ENCODE measurements at regions not wholly inside any gene's neighbourhood (a gene's known extent, or its start where the extent isn't known, plus 50 kb on each side); places are given as distances from the start of the nearest gene placed in this dataset.

DNA sequence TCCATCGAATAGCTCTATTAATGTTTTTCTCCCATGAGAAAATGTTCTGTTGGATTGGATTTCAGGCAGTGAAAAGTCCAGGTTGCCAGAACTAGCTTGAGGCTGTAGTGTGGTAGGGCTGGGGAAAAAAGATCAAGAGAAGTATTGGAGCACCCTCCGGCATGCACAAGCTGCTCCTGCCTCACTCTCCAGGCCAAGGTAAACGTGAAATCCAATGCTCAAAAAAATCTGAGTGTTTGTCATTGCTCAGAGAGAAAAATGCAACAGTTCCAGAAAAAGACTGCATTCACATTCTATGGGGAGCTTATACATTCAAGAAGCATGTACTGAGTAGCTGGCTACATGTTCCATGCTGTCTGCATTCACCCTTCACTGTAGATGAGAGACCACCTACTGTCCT, 680.9 kb upstream of the TBX3 start:
- Histone ChIP-seq H4K20me1 (no peaks in the 10 kb centered on the region), H3K9ac (no peak overlapping the region), H3K27ac (no peak overlapping the region), H3K36me3 (no peaks in the 10 kb centered on the region), H3K4me2 (no peak overlapping the region), H3K4me1 (no peaks in the 10 kb centered on the region), H3K4me3 (no peak overlapping the region), H3K27me3 (no peaks in the 10 kb centered on the region), H3K9me3 (no peaks in the 10 kb centered on the region)
- TF ChIP-seq Cebpa-rat (IDR thresholded peaks at IDR 0.05): no peak

DNA sequence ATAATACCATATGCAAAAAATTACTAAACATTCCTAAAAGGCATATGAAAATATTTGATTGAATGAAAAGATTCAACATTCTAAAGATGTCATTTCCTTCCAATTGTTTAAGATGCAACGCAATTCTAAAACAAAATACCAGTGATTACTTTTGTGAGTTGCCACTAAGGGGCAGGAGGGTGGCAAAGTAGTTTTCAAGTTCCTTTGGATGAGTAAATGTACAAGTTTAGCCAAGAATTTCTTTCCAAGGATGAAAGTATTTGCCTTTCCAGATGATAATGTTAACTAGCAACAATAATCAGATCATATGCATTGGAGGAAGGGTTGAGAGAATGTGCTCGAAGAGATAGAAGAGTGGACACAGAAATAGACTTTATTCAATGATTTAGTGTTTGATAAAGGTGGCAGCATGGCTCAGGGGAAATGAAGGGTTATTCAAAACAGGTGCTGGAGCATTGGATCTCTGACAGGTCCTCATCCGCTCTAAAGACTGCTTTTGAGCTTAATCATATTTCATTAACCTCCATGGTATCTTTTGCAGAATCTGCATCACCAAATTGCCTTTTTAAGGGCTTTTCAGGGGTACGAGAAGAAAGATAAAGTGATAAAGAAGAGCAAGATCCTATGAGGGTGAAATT, 678.5 kb upstream of the TBX3 start:
- Histone ChIP-seq H3K9ac (no peak overlapping the region), H3K4me1 (no peaks in the 10 kb centered on the region), H3K9me3 (no peaks in the 10 kb centered on the region), H4K20me1 (no peaks in the 10 kb centered on the region), H3K27me3 (no peaks in the 10 kb centered on the region), H3K4me2 (no peak overlapping the region), H3K27ac (no peak overlapping the region), H3K36me3 (no peaks in the 10 kb centered on the region), H3K4me3 (no peak overlapping the region)
- TF ChIP-seq Cebpa-rat (IDR thresholded peaks at IDR 0.05): no peak

DNA sequence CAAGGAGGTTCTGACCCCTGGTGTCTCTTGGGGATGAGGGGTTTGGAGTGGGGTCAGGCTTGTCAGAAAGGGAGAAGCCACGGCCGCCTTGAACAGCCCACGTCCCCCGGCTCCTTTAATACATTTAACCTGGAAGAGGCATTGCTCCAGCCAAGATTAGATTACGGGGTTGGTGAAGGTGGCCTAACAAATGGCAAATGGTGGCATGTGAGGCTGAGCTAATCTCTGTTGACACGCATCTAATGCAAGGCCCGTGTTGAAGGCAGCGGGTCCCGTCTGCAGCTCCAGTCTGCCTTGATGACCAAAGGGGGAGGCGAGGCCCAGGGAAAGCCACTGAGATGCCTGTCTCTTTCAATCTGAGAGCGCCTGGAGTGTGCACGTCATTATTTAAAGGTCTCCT, 673.7 kb upstream of the TBX3 start:
- no peak overlapping the region for H3K4me2 ChIP-seq

DNA sequence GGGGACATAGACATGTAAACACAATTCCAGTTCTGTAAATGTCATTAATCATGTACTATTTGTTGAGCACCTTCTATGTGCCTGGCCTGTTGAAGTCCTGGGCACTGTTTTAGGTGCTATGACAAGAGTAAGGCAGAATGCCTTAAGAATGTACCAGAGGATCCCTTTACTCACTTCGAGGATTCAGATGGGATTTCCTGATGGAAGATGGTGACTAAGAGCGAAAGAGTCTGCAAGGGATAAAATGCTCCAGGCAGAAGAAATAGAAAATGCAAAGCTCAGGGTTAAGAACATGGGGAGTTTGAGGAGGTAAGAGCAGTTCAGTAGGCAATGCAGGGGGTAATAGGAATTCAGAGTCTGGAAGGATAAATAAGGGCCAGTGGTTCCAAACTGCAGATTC, 671.3 kb upstream of the TBX3 start:
- Histone ChIP-seq H3K4me2 (no peak overlapping the region), H3K4me1 (no peaks in the 10 kb centered on the region), H3K27me3 (no peaks in the 10 kb centered on the region), H3K9ac (no peak overlapping the region), H3K27ac (no peak overlapping the region), H3K4me3 (no peak overlapping the region), H3K9me3 (no peaks in the 10 kb centered on the region), H3K36me3 (no peaks in the 10 kb centered on the region), H4K20me1 (no peaks in the 10 kb centered on the region)
- TF ChIP-seq Cebpa-rat (IDR thresholded peaks at IDR 0.05): no peak

More for the DNA sequence above, 673.7 kb upstream of the TBX3 start:
- Histone ChIP-seq H4K20me1 (no peaks in the 10 kb centered on the region), H3K36me3 (no peaks in the 10 kb centered on the region), H3K9ac (no peak overlapping the region), H3K27me3 (no peaks in the 10 kb centered on the region), H3K9me3 (no peaks in the 10 kb centered on the region), H3K4me1 (no peaks in the 10 kb centered on the region), H3K4me3 (no peak overlapping the region), H3K27ac (no peak overlapping the region)
- TF ChIP-seq Cebpa-rat (IDR thresholded peaks at IDR 0.05): no peak

DNA sequence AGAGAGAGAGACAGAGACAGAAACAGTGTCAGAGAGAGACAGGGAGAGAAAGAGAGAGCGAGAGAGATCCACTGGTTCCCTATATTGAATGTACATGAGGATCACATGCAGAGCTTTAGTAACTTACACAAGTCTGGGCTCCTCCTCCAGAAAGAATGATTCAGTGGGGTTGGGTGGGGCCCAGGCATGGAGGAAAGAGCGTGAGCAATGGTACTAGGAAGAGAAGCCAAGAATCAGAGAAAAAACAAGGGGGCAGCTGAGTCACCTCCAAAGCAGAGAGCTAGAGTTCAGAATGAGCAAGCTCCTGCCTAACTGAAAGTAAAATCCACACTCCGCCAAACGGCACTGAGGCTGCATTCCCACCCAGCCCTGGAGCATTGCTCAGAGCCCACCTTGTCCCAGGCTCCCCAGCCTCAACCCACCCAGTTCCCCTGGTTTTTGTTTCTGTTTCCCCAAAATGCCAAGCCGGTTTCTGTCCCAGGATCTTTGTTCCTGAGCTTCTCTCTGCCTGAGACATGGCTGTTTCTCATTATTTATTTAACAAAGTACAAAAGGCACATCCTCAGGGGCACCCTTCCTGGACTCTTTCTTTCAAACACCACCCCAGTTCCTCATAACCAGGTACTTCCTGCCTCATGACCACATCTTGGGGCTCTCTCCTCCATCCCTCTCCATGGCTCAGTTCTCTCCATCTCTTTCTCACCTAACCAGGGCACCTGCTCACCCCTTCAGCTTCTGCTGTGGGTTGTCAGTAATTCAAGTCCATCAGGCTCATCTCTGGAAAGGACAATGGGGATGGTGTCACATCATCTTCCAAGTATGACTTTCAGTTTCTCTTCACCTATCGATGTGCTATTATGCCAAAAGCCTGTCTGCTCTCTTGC, 670.3 kb upstream of the TBX3 start:
- no peak overlapping the region for H3K9ac ChIP-seq
- no peaks in the 10 kb centered on the region for H3K9me3 ChIP-seq
- H3K36me3 ChIP-seq: no peaks in the 10 kb centered on the region
- H3K4me1 ChIP-seq: no peaks in the 10 kb centered on the region
- no peak overlapping the region for H3K27ac ChIP-seq
- H4K20me1 ChIP-seq: no peaks in the 10 kb centered on the region
- no peaks in the 10 kb centered on the region for H3K27me3 ChIP-seq
- H3K4me2 ChIP-seq: no peak overlapping the region
- no peak overlapping the region for H3K4me3 ChIP-seq
- TF ChIP-seq Cebpa-rat (IDR thresholded peaks at IDR 0.05): no peak

DNA sequence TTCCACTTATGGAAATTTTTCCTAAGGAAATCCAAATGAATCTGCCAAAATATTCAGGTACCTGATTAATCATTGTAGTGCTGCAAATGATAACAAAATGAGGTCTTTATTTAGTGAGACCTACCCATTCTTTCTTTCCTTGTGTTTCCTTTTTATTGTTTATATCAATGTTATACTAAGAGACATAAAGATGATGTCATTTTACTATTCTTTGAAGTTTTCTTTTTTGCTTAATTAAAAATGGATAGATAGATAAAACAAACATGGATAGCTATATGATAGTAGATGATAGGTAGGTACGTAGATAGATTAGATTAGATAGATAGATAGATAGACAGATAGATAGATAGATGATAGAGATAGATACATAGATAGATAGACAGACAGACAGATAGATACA, 669.5 kb upstream of the TBX3 start:
- H3K27me3 ChIP-seq: no peaks in the 10 kb centered on the region
- H3K9me3 ChIP-seq: no peaks in the 10 kb centered on the region
- no peaks in the 10 kb centered on the region for H3K4me1 ChIP-seq
- H3K9ac ChIP-seq: no peak overlapping the region
- H3K4me2 ChIP-seq: no peak overlapping the region
- no peak overlapping the region for H3K4me3 ChIP-seq
- no peak for TF ChIP-seq Cebpa-rat (IDR thresholded peaks at IDR 0.05)
- no peak overlapping the region for H3K27ac ChIP-seq
- no peaks in the 10 kb centered on the region for H3K36me3 ChIP-seq
- no peaks in the 10 kb centered on the region for H4K20me1 ChIP-seq

DNA sequence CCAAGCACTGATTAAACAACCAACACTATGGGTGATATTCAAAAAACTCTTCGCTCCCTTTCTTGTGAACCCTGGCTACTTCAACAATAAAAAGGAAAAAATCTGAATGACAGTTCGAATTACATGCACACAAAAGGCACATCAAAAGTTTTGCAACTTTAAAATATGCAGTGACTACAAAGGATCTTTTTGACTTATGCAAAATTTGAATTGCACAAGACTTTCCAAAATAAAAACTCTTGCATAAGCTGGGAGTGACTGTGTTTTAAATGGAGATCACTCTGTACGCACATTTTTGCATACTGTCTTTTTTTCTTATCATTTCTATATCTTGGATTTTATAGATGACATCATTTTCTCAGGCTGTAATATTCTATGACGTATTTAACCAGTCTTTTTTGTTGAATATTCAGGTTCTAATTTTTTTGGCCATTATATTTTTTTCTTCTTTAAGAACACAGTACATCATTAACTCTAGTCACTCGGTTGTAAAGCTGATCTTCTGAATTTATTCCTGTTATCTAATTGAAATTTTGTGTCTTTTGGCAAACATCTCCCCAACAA, 667.6 kb upstream of the TBX3 start:
- Histone ChIP-seq H3K4me2 (no peak overlapping the region), H3K27ac (no peak overlapping the region), H3K36me3 (no peaks in the 10 kb centered on the region), H3K27me3 (no peaks in the 10 kb centered on the region), H4K20me1 (no peaks in the 10 kb centered on the region), H3K4me1 (no peaks in the 10 kb centered on the region), H3K9me3 (no peaks in the 10 kb centered on the region), H3K9ac (no peak overlapping the region), H3K4me3 (no peak overlapping the region)
- no peak for TF ChIP-seq Cebpa-rat (IDR thresholded peaks at IDR 0.05)

DNA sequence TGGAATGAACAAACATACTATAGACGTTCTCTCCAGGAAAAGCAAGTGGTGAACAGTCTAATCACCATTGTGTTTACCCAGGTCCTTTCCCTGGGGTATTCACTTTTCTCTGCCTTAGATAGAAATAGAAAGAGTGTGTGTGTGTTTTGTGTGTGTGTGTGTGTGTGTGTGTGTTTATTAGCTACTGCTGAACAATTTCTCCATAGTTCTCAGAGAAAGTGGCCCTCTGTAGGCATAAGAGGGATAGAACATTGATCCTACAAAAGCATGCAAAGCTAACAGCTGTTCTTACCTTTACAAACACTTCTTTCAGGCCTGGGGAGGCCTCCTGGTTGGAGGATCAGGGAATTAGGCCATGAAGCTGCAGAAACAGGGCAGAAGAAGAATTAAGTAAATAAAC, 665.7 kb upstream of the TBX3 start:
- no peak overlapping the region for H3K9ac ChIP-seq
- no peaks in the 10 kb centered on the region for H3K36me3 ChIP-seq
- H3K27ac ChIP-seq: no peak overlapping the region
- no peaks in the 10 kb centered on the region for H3K9me3 ChIP-seq
- H4K20me1 ChIP-seq: no peaks in the 10 kb centered on the region
- H3K27me3 ChIP-seq: no peaks in the 10 kb centered on the region
- no peaks in the 10 kb centered on the region for H3K4me1 ChIP-seq
- no peak overlapping the region for H3K4me2 ChIP-seq
- TF ChIP-seq Cebpa-rat (IDR thresholded peaks at IDR 0.05): no peak
- no peak overlapping the region for H3K4me3 ChIP-seq

DNA sequence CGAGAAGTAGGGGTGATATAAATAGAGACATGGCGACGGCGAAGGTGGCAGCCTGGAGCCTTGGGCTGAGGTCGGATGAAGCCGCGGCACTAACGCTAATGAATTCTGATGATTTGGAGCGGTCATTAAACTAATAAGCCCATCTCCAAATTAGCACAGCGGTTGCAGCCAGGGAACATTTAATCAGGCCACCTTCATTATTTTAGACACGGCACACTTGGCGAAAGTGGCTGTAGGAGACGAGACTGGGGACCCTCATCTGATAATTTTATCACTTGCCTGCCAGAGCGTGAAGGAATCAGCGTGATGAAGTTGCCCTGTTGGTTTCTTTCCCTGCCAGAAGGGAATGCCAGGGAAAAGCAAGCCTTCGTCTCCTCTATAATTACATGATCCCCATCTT, 664.3 kb upstream of the TBX3 start:
- no peak for TF ChIP-seq Cebpa-rat (IDR thresholded peaks at IDR 0.05)
- no peak overlapping the region for H3K4me2 ChIP-seq
- no peaks in the 10 kb centered on the region for H3K9me3 ChIP-seq
- H3K4me1 ChIP-seq: no peaks in the 10 kb centered on the region
- no peak overlapping the region for H3K9ac ChIP-seq
- no peak overlapping the region for H3K27ac ChIP-seq
- H3K27me3 ChIP-seq: no peaks in the 10 kb centered on the region
- H3K4me3 ChIP-seq: no peak overlapping the region
- H3K36me3 ChIP-seq: no peaks in the 10 kb centered on the region
- H4K20me1 ChIP-seq: no peaks in the 10 kb centered on the region

DNA sequence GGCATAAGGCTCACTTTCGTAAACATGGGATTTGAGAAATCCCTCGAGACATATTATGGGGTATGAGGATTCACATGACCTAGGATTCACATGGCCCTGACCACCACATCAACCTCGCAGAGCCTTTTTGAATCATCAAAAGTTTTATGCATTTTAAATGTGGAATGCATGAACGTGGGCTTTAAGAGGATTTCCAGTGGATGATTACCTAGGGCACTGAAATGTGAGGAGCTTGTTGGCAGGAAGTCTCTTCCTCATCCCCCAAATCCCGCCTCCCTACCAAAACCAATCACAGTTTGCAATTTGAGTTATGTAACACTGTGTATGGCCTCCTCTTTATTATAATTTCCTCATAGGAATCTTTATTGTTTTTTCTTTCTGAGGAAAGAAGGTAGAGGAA, 659.6 kb upstream of the TBX3 start:
- no peak for TF ChIP-seq Cebpa-rat (IDR thresholded peaks at IDR 0.05)
- no peak overlapping the region for H3K27ac ChIP-seq
- H3K4me1 ChIP-seq: no peaks in the 10 kb centered on the region
- H3K9ac ChIP-seq: no peak overlapping the region
- H3K27me3 ChIP-seq: no peaks in the 10 kb centered on the region
- no peak overlapping the region for H3K4me3 ChIP-seq
- no peak overlapping the region for H3K4me2 ChIP-seq
- H4K20me1 ChIP-seq: no peaks in the 10 kb centered on the region
- no peaks in the 10 kb centered on the region for H3K36me3 ChIP-seq
- peaks cover 7% of the 10 kb centered on the region; the same call in 1 of the 2 replicates for H3K9me3 ChIP-seq

Measured in BLaER1 (cell line).